ENCODE measurements at regions not wholly inside any gene's neighbourhood (a gene's known extent, or its start where the extent isn't known, plus 50 kb on each side); places are given as distances from the start of the nearest gene placed in this dataset.

DNA sequence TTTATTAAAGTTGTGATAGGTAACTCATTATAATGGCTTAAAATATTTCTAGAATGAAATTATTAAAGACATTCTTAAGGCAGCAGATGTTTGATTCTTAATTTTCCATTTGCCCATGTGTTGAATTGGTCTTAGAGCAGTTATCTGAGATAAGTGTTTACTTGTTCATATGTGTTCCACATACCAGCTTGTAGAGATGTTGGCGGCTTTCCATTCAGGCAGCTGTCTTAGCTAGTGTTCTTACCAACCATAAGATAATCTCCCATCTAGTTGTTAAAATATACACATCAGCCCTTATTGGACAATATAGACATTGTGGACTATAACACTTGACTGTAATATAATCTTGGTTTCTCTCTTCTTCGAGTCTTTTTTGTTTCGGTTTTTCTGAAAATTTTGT, 1372.9 kb upstream of the ADGRL2 start:
- TF ChIP-seq, protein P1, sequence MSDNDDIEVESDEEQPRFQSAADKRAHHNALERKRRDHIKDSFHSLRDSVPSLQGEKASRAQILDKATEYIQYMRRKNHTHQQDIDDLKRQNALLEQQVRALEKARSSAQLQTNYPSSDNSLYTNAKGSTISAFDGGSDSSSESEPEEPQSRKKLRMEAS (IDR thresholded peaks at IDR 0.05) = no peak
- TF ChIP-seq GABPA (IDR thresholded peaks at IDR 0.05 in 1 of 2, conservative IDR thresholded peaks at IDR 0.05 in 1 of 2) = no peak
- TF ChIP-seq, protein P2, sequence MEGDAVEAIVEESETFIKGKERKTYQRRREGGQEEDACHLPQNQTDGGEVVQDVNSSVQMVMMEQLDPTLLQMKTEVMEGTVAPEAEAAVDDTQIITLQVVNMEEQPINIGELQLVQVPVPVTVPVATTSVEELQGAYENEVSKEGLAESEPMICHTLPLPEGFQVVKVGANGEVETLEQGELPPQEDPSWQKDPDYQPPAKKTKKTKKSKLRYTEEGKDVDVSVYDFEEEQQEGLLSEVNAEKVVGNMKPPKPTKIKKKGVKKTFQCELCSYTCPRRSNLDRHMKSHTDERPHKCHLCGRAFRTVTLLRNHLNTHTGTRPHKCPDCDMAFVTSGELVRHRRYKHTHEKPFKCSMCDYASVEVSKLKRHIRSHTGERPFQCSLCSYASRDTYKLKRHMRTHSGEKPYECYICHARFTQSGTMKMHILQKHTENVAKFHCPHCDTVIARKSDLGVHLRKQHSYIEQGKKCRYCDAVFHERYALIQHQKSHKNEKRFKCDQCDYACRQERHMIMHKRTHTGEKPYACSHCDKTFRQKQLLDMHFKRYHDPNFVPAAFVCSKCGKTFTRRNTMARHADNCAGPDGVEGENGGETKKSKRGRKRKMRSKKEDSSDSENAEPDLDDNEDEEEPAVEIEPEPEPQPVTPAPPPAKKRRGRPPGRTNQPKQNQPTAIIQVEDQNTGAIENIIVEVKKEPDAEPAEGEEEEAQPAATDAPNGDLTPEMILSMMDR (IDR thresholded peaks at IDR 0.05; ENCODE audit: low read depth, low read length, missing input control) = no peak
- no peak for TF ChIP-seq RAD21 (IDR thresholded peaks at IDR 0.05)
- no peak for TF ChIP-seq TAF1 (conservative IDR thresholded peaks at IDR 0.05)
- TF ChIP-seq YY1 (IDR thresholded peaks at IDR 0.05) = no peak
- no peak for TF ChIP-seq NR2F2 (IDR thresholded peaks at IDR 0.05)
- no peak for TF ChIP-seq JUND (IDR thresholded peaks at IDR 0.05)
- TF ChIP-seq, protein P3, sequence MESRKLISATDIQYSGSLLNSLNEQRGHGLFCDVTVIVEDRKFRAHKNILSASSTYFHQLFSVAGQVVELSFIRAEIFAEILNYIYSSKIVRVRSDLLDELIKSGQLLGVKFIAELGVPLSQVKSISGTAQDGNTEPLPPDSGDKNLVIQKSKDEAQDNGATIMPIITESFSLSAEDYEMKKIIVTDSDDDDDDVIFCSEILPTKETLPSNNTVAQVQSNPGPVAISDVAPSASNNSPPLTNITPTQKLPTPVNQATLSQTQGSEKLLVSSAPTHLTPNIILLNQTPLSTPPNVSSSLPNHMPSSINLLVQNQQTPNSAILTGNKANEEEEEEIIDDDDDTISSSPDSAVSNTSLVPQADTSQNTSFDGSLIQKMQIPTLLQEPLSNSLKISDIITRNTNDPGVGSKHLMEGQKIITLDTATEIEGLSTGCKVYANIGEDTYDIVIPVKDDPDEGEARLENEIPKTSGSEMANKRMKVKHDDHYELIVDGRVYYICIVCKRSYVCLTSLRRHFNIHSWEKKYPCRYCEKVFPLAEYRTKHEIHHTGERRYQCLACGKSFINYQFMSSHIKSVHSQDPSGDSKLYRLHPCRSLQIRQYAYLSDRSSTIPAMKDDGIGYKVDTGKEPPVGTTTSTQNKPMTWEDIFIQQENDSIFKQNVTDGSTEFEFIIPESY (IDR thresholded peaks at IDR 0.05) = no peak
- TF ChIP-seq EGR1 (IDR thresholded peaks at IDR 0.05; ENCODE audit: low read depth in 2 of 2) = no peak
- TF ChIP-seq SP1 (IDR thresholded peaks at IDR 0.05) = no peak
- TF ChIP-seq, protein P4, sequence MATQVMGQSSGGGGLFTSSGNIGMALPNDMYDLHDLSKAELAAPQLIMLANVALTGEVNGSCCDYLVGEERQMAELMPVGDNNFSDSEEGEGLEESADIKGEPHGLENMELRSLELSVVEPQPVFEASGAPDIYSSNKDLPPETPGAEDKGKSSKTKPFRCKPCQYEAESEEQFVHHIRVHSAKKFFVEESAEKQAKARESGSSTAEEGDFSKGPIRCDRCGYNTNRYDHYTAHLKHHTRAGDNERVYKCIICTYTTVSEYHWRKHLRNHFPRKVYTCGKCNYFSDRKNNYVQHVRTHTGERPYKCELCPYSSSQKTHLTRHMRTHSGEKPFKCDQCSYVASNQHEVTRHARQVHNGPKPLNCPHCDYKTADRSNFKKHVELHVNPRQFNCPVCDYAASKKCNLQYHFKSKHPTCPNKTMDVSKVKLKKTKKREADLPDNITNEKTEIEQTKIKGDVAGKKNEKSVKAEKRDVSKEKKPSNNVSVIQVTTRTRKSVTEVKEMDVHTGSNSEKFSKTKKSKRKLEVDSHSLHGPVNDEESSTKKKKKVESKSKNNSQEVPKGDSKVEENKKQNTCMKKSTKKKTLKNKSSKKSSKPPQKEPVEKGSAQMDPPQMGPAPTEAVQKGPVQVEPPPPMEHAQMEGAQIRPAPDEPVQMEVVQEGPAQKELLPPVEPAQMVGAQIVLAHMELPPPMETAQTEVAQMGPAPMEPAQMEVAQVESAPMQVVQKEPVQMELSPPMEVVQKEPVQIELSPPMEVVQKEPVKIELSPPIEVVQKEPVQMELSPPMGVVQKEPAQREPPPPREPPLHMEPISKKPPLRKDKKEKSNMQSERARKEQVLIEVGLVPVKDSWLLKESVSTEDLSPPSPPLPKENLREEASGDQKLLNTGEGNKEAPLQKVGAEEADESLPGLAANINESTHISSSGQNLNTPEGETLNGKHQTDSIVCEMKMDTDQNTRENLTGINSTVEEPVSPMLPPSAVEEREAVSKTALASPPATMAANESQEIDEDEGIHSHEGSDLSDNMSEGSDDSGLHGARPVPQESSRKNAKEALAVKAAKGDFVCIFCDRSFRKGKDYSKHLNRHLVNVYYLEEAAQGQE (IDR thresholded peaks at IDR 0.05) = no peak
- no peak for TF ChIP-seq HNF4A (conservative IDR thresholded peaks at IDR 0.05)

Measured in liver (tissue), 3 donors.